SK-N-SH (cell line): ENCODE measurements at regions not wholly inside any gene's neighbourhood (a gene's known extent, or its start where the extent isn't known, plus 50 kb on each side); places are given as distances from the start of the nearest gene placed in this dataset.

Source experiments
- CTCF ChIA-PET: fragments of 300-600, 350-600 bp; formaldehyde crosslinking; extraction: SDS; loops from one replicate; lab custom pipeline; 2021; lab: Yijun Ruan, JAX
- POLR2A ChIA-PET: fragments of 350-600 bp; sonication (Branson Sonifier 250); formaldehyde crosslinking; extraction: SDS; loops from one replicate; lab custom pipeline; 2020; ENCODE audit warnings: antibody characterized with exemption, inconsistent platforms; lab: Yijun Ruan, JAX
- DNase-seq: peaks from one replicate; pipeline ENCODE4 v3.0.0; 2012
- H2AFZ ChIP-seq: fragments of 200-600 bp; sonication (generic); 2 replicates; pipeline ENCODE4 v1.8.1; 2016; ENCODE audit warnings: antibody characterized with exemption, mild to moderate bottlenecking, low read depth
- H3F3A ChIP-seq: fragments of 200-600 bp; sonication (generic); replicated peaks from 2 replicates; pipeline ENCODE3; 2016; ENCODE audit warnings: antibody characterized with exemption, mild to moderate bottlenecking; ENCODE audit not compliant: insufficient read depth
- H3K27ac ChIP-seq, 2 experiments: fragments of 200-500 bp in 1 of 2; fragments of 200-600 bp in 1 of 2; sonication (Bioruptor generic) in 1 of 2; sonication (generic), shearing (Covaris generic) in 1 of 2; 2 replicates each; pipeline versions ENCODE4 v1.5.1 to v1.6.1; 2014 to 2016; ENCODE audit warnings: low read depth in 2 of 2, inconsistent platforms in 1 of 2, low read length in 1 of 2, mild to moderate bottlenecking in 1 of 2, mixed read lengths in 1 of 2
- H3K27me3 ChIP-seq: fragments of 200-600 bp; sonication (generic), shearing (Covaris generic); 2 replicates; pipeline ENCODE4 v1.6.1; 2016; ENCODE audit warnings: mixed run types; ENCODE audit not compliant: insufficient read depth
- H3K36me3 ChIP-seq, 2 experiments: fragments of 200-500 bp in 1 of 2; fragments of 200-600 bp in 1 of 2; sonication (Bioruptor generic) in 1 of 2; sonication (generic) in 1 of 2; replicated peaks in 1 of 2; 2 replicates each; pipeline versions ENCODE3 to v1.5.1; 2014 to 2016; ENCODE audit warnings: low read length in 1 of 2, mild to moderate bottlenecking in 1 of 2; ENCODE audit not compliant: insufficient read depth in 2 of 2, control insufficient read depth in 1 of 2
- H3K4me1 ChIP-seq, 2 experiments: fragments of 200-500 bp in 1 of 2; fragments of 200-600 bp in 1 of 2; sonication (Bioruptor generic) in 1 of 2; sonication (generic), shearing (Covaris generic) in 1 of 2; 2 replicates each; pipeline versions ENCODE4 v1.5.1 to v1.6.1; 2014 to 2016; ENCODE audit warnings: low read depth in 1 of 2, low read length in 1 of 2, mixed run types in 1 of 2; ENCODE audit not compliant: insufficient read depth in 2 of 2, control insufficient read depth in 1 of 2
- H3K4me2 ChIP-seq: fragments of 200-600 bp; sonication (generic), shearing (Covaris generic); 2 replicates; pipeline ENCODE4 v1.6.1; 2017; ENCODE audit warnings: mixed run types
- H3K4me3 ChIP-seq, 2 experiments: fragments of 200-500 bp in 1 of 2; fragments of 200-600 bp in 1 of 2; sonication (Bioruptor generic) in 1 of 2; sonication (generic), shearing (Covaris generic) in 1 of 2; 2 replicates each; pipeline versions ENCODE4 v1.5.1 to v1.8.1; 2014 to 2016; ENCODE audit warnings: low read depth in 2 of 2, inconsistent platforms in 1 of 2, low read length in 1 of 2, mild to moderate bottlenecking in 1 of 2, mixed read lengths in 1 of 2, moderate library complexity in 1 of 2
- H3K79me2 ChIP-seq: fragments of 200-600 bp; sonication (generic); 2 replicates; pipeline ENCODE4 v1.8.1; 2017; ENCODE audit warnings: mild to moderate bottlenecking; ENCODE audit not compliant: insufficient read depth
- H3K9ac ChIP-seq: fragments of 200-600 bp; sonication (generic); 2 replicates; pipeline ENCODE4 v1.6.1; 2017; ENCODE audit warnings: mixed run types
- H3K9me2 ChIP-seq: fragments of 200-600 bp; sonication (generic); 2 replicates; pipeline ENCODE4 v1.6.1; 2017; ENCODE audit warnings: mixed run types
- H3K9me3 ChIP-seq: fragments of 200-600 bp; sonication (generic); 2 replicates; pipeline ENCODE4 v1.6.1; 2017; ENCODE audit warnings: mixed run types, mild to moderate bottlenecking, moderate library complexity
- H4K20me1 ChIP-seq: fragments of 200-600 bp; sonication (generic); 2 replicates; pipeline ENCODE4 v1.6.1; 2017; ENCODE audit warnings: mild to moderate bottlenecking, mixed run types; ENCODE audit not compliant: insufficient read depth
- CHD2 ChIP-seq: fragments of 150-350 bp; IDR thresholded peaks from 2 replicates; pipeline ENCODE4 v1.6.1; 2018; ENCODE audit warnings: low read length; ENCODE audit not compliant: partially characterized antibody
- CTCF ChIP-seq: fragments of 200-600 bp; sonication (generic); IDR thresholded peaks from 2 replicates; pipeline ENCODE4 v1.6.1; 2017; ENCODE audit warnings: antibody characterized with exemption, mild to moderate bottlenecking, moderate library complexity
- EZH2phosphoT487 ChIP-seq: fragments of 200-600 bp; sonication (generic); IDR thresholded peaks from 2 replicates; pipeline ENCODE4 v1.6.1; 2017; ENCODE audit warnings: low read depth, mixed run types, mild to moderate bottlenecking, antibody characterized with exemption, moderate library complexity, borderline replicate concordance
- FOXJ3 ChIP-seq: sonication (generic); formaldehyde crosslinking; IDR thresholded peaks from 2 replicates; pipeline ENCODE4 v1.5.1; 2020; ENCODE audit warnings: mild to moderate bottlenecking, missing genetic modification reagents
- FOXM1 ChIP-seq: IDR thresholded peaks from 2 replicates; pipeline ENCODE4 v1.4.0; 2012; ENCODE audit warnings: low read depth, mild to moderate bottlenecking
- GATA2 ChIP-seq: sonication (generic); formaldehyde crosslinking; IDR thresholded peaks from 2 replicates; pipeline ENCODE4 v1.5.0; 2020; ENCODE audit warnings: mild to moderate bottlenecking, missing genetic modification reagents
- JUND ChIP-seq: IDR thresholded peaks from 2 replicates; pipeline ENCODE4 v1.4.0; 2012
- MXI1 ChIP-seq: IDR thresholded peaks from 2 replicates; pipeline ENCODE4 v1.6.1; 2012; ENCODE audit warnings: mild to moderate bottlenecking, low read depth, low read length, improper control_type of control experiment
- NFIC ChIP-seq: IDR thresholded peaks from 2 replicates; pipeline ENCODE4 v1.4.0; 2012; ENCODE audit warnings: borderline replicate concordance
- POLR2AphosphoS5 ChIP-seq: IDR thresholded peaks from 2 replicates; pipeline ENCODE4 v1.6.1; 2012; ENCODE audit warnings: low read depth, low read length
- RCOR1 ChIP-seq: fragments of 150-350 bp; IDR thresholded peaks from 2 replicates; pipeline ENCODE4 v1.6.1; 2017; ENCODE audit warnings: antibody characterized with exemption, low read length
- REST ChIP-seq: IDR thresholded peaks from 2 replicates; pipeline ENCODE4 v1.6.1; 2012; ENCODE audit warnings: mild to moderate bottlenecking, low read depth, low read length, moderate library complexity
- RXRA ChIP-seq: IDR thresholded peaks from 2 replicates; pipeline ENCODE4 v1.4.0; 2012; ENCODE audit warnings: low read depth, mild to moderate bottlenecking, borderline replicate concordance
- USF2 ChIP-seq: fragments of 150-350 bp; IDR thresholded peaks from 2 replicates; pipeline ENCODE4 v1.6.1; 2017; ENCODE audit warnings: antibody characterized with exemption, low read length, low read depth, borderline replicate concordance
- WGBS: methylation state at CpG from one replicate; pipeline ENCODE4 v1.1.6; 2017; ENCODE audit warnings: low lambda C conversion rate; 5-methylcytosine and 5-hydroxymethylcytosine counted together
- TF ChIP-seq, protein P1 (sequence below): IDR thresholded peaks from 2 replicates; pipeline ENCODE4 v1.4.0; 2012; ENCODE audit warnings: low read depth, borderline replicate concordance
- TF ChIP-seq, protein P2 (sequence below): IDR thresholded peaks from 2 replicates; pipeline ENCODE4 v1.4.0; 2012; ENCODE audit warnings: low read depth
- TF ChIP-seq, protein P3 (sequence below): IDR thresholded peaks from 2 replicates; pipeline ENCODE4; 2012

GRCh38 chr19:28424662-28425045, 788.3 kb downstream of the UQCRFS1 start:
- POLR2A ChIA-PET = no interaction called here
- H3K9me3 ChIP-seq = no peaks in the 10 kb centered on the region
- H3K27me3 ChIP-seq = peaks cover 18% of the 10 kb centered on the region; the same call in 1 of the 2 replicates
- no peaks in the 10 kb centered on the region for H3K79me2 ChIP-seq
- no peaks in the 10 kb centered on the region for H3K4me1 ChIP-seq
- no peaks in the 10 kb centered on the region for H4K20me1 ChIP-seq
- TF ChIP-seq, protein P1, sequence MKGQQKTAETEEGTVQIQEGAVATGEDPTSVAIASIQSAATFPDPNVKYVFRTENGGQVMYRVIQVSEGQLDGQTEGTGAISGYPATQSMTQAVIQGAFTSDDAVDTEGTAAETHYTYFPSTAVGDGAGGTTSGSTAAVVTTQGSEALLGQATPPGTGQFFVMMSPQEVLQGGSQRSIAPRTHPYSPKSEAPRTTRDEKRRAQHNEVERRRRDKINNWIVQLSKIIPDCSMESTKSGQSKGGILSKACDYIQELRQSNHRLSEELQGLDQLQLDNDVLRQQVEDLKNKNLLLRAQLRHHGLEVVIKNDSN = no peak
- TF ChIP-seq RXRA (no peak), GATA2 (CRISPR knock-in tag) (no peak), FOXJ3 (CRISPR knock-in tag) (no peak), RCOR1 (no peak), USF2 (no peak), EZH2phosphoT487 (no peak), CHD2 (no peak), CTCF (no peak), NFIC (no peak)
- TF ChIP-seq, protein P2, sequence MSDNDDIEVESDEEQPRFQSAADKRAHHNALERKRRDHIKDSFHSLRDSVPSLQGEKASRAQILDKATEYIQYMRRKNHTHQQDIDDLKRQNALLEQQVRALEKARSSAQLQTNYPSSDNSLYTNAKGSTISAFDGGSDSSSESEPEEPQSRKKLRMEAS = no peak
- TF ChIP-seq, protein P3, sequence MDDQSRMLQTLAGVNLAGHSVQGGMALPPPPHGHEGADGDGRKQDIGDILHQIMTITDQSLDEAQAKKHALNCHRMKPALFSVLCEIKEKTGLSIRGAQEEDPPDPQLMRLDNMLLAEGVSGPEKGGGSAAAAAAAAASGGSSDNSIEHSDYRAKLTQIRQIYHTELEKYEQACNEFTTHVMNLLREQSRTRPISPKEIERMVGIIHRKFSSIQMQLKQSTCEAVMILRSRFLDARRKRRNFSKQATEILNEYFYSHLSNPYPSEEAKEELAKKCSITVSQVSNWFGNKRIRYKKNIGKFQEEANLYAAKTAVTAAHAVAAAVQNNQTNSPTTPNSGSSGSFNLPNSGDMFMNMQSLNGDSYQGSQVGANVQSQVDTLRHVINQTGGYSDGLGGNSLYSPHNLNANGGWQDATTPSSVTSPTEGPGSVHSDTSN = no peak
- no peaks in the 10 kb centered on the region for H3K9me2 ChIP-seq
- WGBS = 1% methylated on average over 4 of the region's 4 CpGs
- no peak overlapping the region for H2AFZ ChIP-seq
- H3K27ac ChIP-seq = no peak overlapping the region
- H3K36me3 ChIP-seq = no peaks in the 10 kb centered on the region
- H3K4me3 ChIP-seq = no peak overlapping the region
- CTCF ChIA-PET = no interaction called here
- no peak for DNase-seq
- H3K4me2 ChIP-seq = no peak overlapping the region
- no peak overlapping the region for H3K9ac ChIP-seq
- H3F3A ChIP-seq = no peaks in the 10 kb centered on the region

- ChIA-PET CTCF (no interaction called here), POLR2A (no interaction called here)
- Histone ChIP-seq H3F3A (no peaks in the 10 kb centered on the region), H3K27me3 (peaks cover 18% of the 10 kb centered on the region; the same call in 1 of the 2 replicates), H3K4me3 (no peak overlapping the region), H3K79me2 (no peaks in the 10 kb centered on the region), H3K27ac (no peak overlapping the region), H4K20me1 (no peaks in the 10 kb centered on the region), H3K4me2 (no peak overlapping the region), H3K36me3 (no peaks in the 10 kb centered on the region), H3K9me2 (no peaks in the 10 kb centered on the region), H3K4me1 (no peaks in the 10 kb centered on the region), H2AFZ (no peak overlapping the region), H3K9me3 (no peaks in the 10 kb centered on the region), H3K9ac (no peak overlapping the region)
- WGBS = 10% methylated on average over 5 of the region's 5 CpGs
- no peak for DNase-seq
- TF ChIP-seq CHD2 = no peak
- TF ChIP-seq POLR2AphosphoS5 = no peak
- no peak for TF ChIP-seq MXI1
- no peak for TF ChIP-seq CTCF
- TF ChIP-seq FOXJ3 (CRISPR knock-in tag) = no peak
- TF ChIP-seq FOXM1 = no peak
- TF ChIP-seq REST = no peak
- no peak for TF ChIP-seq JUND
Measured at GRCh38 chr19:28424077-28424476, 788.9 kb downstream of the UQCRFS1 start.
